ENCODE measurements at regions not wholly inside any gene's neighbourhood (a gene's known extent, or its start where the extent isn't known, plus 50 kb on each side); places are given as distances from the start of the nearest gene placed in this dataset.

GRCh38 chr4:24312261-24312913 is 272.0 kb downstream of the DHX15 start (continued):
- no peak for TF ChIP-seq ZMIZ1 (IDR thresholded peaks at IDR 0.05; ENCODE audit: low read depth in 2 of 2, low read length in 2 of 2)
- no peak for TF ChIP-seq NFIC (IDR thresholded peaks at IDR 0.05)
- no peak for TF ChIP-seq SMAD4 (CRISPR knock-in tag; conservative IDR thresholded peaks at IDR 0.05)
- no peak for TF ChIP-seq SMARCA5 (IDR thresholded peaks at IDR 0.05)
- TF ChIP-seq ZNF174 (CRISPR knock-in tag; IDR thresholded peaks at IDR 0.05): no peak
- TF ChIP-seq, protein P1, sequence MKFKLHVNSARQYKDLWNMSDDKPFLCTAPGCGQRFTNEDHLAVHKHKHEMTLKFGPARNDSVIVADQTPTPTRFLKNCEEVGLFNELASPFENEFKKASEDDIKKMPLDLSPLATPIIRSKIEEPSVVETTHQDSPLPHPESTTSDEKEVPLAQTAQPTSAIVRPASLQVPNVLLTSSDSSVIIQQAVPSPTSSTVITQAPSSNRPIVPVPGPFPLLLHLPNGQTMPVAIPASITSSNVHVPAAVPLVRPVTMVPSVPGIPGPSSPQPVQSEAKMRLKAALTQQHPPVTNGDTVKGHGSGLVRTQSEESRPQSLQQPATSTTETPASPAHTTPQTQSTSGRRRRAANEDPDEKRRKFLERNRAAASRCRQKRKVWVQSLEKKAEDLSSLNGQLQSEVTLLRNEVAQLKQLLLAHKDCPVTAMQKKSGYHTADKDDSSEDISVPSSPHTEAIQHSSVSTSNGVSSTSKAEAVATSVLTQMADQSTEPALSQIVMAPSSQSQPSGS (CRISPR knock-in tag; IDR thresholded peaks at IDR 0.05): no peak
- TF ChIP-seq HNRNPLL (IDR thresholded peaks at IDR 0.05; ENCODE audit: low read depth, low read length, poor library complexity, severe bottlenecking): no peak
- TF ChIP-seq NCOR1 (IDR thresholded peaks at IDR 0.05): no peak
- no peak for TF ChIP-seq RBBP5 (IDR thresholded peaks at IDR 0.05; ENCODE audit: borderline replicate concordance, insufficient read depth, low read length, poor library complexity, severe bottlenecking)
